ENCODE measurements at regions not wholly inside any gene's neighbourhood (a gene's known extent, or its start where the extent isn't known, plus 50 kb on each side); places are given as distances from the start of the nearest gene placed in this dataset.

GRCh38 chr7:119916501-119916900, 356.5 kb upstream of the KCND2 start:
- Histone ChIP-seq H3K27ac (no peak overlapping the region), H3K9me3 (ENCODE audit: low read depth, low read length) (no peaks in the 10 kb centered on the region), H3K36me3 (ENCODE audit: insufficient read depth, low read length) (no peaks in the 10 kb centered on the region), H3K9ac (ENCODE audit: insufficient read length) (no peak overlapping the region), H3K4me3 (no peak overlapping the region)
- DNase-seq (ENCODE audit: low read depth, low spot score): no peak
- TF ChIP-seq POLR2AphosphoS5 (IDR thresholded peaks at IDR 0.05; ENCODE audit: borderline replicate concordance, low read depth, low read length) (no peak), EZH2 (IDR thresholded peaks at IDR 0.05) (no peak), FOXP2 (optimal IDR thresholded peaks at IDR 0.05; ENCODE audit: control extremely low read depth, extremely low read length, insufficient read depth) (no peak)

GRCh38 chr7:119918185-119918584, 354.8 kb upstream of the KCND2 start:
- DNase-seq (ENCODE audit: low read depth, low spot score): no peak
- TF ChIP-seq FOXP2 (optimal IDR thresholded peaks at IDR 0.05; ENCODE audit: control extremely low read depth, extremely low read length, insufficient read depth) (no peak), EZH2 (IDR thresholded peaks at IDR 0.05) (no peak), POLR2AphosphoS5 (IDR thresholded peaks at IDR 0.05; ENCODE audit: borderline replicate concordance, low read depth, low read length) (no peak)
- Histone ChIP-seq H3K36me3 (ENCODE audit: insufficient read depth, low read length) (no peaks in the 10 kb centered on the region), H3K27ac (no peak overlapping the region), H3K4me3 (no peak overlapping the region), H3K9me3 (ENCODE audit: low read depth, low read length) (no peaks in the 10 kb centered on the region), H3K9ac (ENCODE audit: insufficient read length) (no peak overlapping the region)

GRCh38 chr7:119919986-119920385, 353.0 kb upstream of the KCND2 start:
- Histone ChIP-seq H3K4me3 (no peak overlapping the region), H3K9me3 (ENCODE audit: low read depth, low read length) (no peaks in the 10 kb centered on the region), H3K9ac (ENCODE audit: insufficient read length) (no peak overlapping the region), H3K36me3 (ENCODE audit: insufficient read depth, low read length) (no peaks in the 10 kb centered on the region), H3K27ac (no peak overlapping the region)
- TF ChIP-seq POLR2AphosphoS5 (IDR thresholded peaks at IDR 0.05; ENCODE audit: borderline replicate concordance, low read depth, low read length) (no peak), FOXP2 (optimal IDR thresholded peaks at IDR 0.05; ENCODE audit: control extremely low read depth, extremely low read length, insufficient read depth) (no peak), EZH2 (IDR thresholded peaks at IDR 0.05) (no peak)
- DNase-seq (ENCODE audit: low read depth, low spot score): no peak

- H3K27ac ChIP-seq: no peak overlapping the region
- no peaks in the 10 kb centered on the region for H3K36me3 ChIP-seq (ENCODE audit: insufficient read depth, low read length)
- H3K4me3 ChIP-seq: no peak overlapping the region
- TF ChIP-seq POLR2AphosphoS5 (IDR thresholded peaks at IDR 0.05; ENCODE audit: borderline replicate concordance, low read depth, low read length) (no peak), EZH2 (IDR thresholded peaks at IDR 0.05) (no peak), FOXP2 (optimal IDR thresholded peaks at IDR 0.05; ENCODE audit: control extremely low read depth, extremely low read length, insufficient read depth) (no peak)
- DNase-seq (ENCODE audit: low read depth, low spot score): no peak
- no peaks in the 10 kb centered on the region for H3K9me3 ChIP-seq (ENCODE audit: low read depth, low read length)
- no peak overlapping the region for H3K9ac ChIP-seq (ENCODE audit: insufficient read length)
These were observed 347.2 kb upstream of the KCND2 start for GRCh38 chr7:119925581-119926289.

GRCh38 chr7:119929891-119930290, 343.1 kb upstream of the KCND2 start:
- DNase-seq (ENCODE audit: low read depth, low spot score): no peak
- TF ChIP-seq POLR2AphosphoS5 (IDR thresholded peaks at IDR 0.05; ENCODE audit: borderline replicate concordance, low read depth, low read length) (no peak), EZH2 (IDR thresholded peaks at IDR 0.05) (no peak), FOXP2 (optimal IDR thresholded peaks at IDR 0.05; ENCODE audit: control extremely low read depth, extremely low read length, insufficient read depth) (no peak)
- Histone ChIP-seq H3K9ac (ENCODE audit: insufficient read length) (no peak overlapping the region), H3K36me3 (ENCODE audit: insufficient read depth, low read length) (no peaks in the 10 kb centered on the region), H3K9me3 (ENCODE audit: low read depth, low read length) (no peaks in the 10 kb centered on the region), H3K27ac (no peak overlapping the region), H3K4me3 (no peak overlapping the region)

- TF ChIP-seq POLR2AphosphoS5 (IDR thresholded peaks at IDR 0.05; ENCODE audit: borderline replicate concordance, low read depth, low read length) (no peak), EZH2 (IDR thresholded peaks at IDR 0.05) (no peak), FOXP2 (optimal IDR thresholded peaks at IDR 0.05; ENCODE audit: control extremely low read depth, extremely low read length, insufficient read depth) (no peak)
- no peaks in the 10 kb centered on the region for H3K36me3 ChIP-seq (ENCODE audit: insufficient read depth, low read length)
- H3K9me3 ChIP-seq (ENCODE audit: low read depth, low read length): no peaks in the 10 kb centered on the region
- no peak overlapping the region for H3K27ac ChIP-seq
- H3K9ac ChIP-seq (ENCODE audit: insufficient read length): no peak overlapping the region
- no peak overlapping the region for H3K4me3 ChIP-seq
- no peak for DNase-seq (ENCODE audit: low read depth, low spot score)
These were observed 341.6 kb upstream of the KCND2 start for GRCh38 chr7:119931230-119931824.

- no peak overlapping the region for H3K27ac ChIP-seq
- H3K36me3 ChIP-seq (ENCODE audit: insufficient read depth, low read length): no peaks in the 10 kb centered on the region
- no peak overlapping the region for H3K4me3 ChIP-seq
- H3K9ac ChIP-seq (ENCODE audit: insufficient read length): no peak overlapping the region
- no peaks in the 10 kb centered on the region for H3K9me3 ChIP-seq (ENCODE audit: low read depth, low read length)
- DNase-seq (ENCODE audit: low read depth, low spot score): peak; percentile 44
- TF ChIP-seq FOXP2 (optimal IDR thresholded peaks at IDR 0.05; ENCODE audit: control extremely low read depth, extremely low read length, insufficient read depth) (no peak), POLR2AphosphoS5 (IDR thresholded peaks at IDR 0.05; ENCODE audit: borderline replicate concordance, low read depth, low read length) (no peak)
These were observed 337.5 kb upstream of the KCND2 start for GRCh38 chr7:119935418-119936025.

- TF ChIP-seq POLR2AphosphoS5 (IDR thresholded peaks at IDR 0.05; ENCODE audit: borderline replicate concordance, low read depth, low read length) (no peak), EZH2 (IDR thresholded peaks at IDR 0.05) (no peak)
- H3K27ac ChIP-seq: no peak overlapping the region
- H3K9ac ChIP-seq (ENCODE audit: insufficient read length): no peak overlapping the region
- no peak overlapping the region for H3K4me3 ChIP-seq
- H3K9me3 ChIP-seq (ENCODE audit: low read depth, low read length): no peaks in the 10 kb centered on the region
- DNase-seq (ENCODE audit: low read depth, low spot score): no peak
- H3K36me3 ChIP-seq (ENCODE audit: insufficient read depth, low read length): no peaks in the 10 kb centered on the region
These were observed 336.1 kb upstream of the KCND2 start for GRCh38 chr7:119936836-119937235.
